NCI-H1092 (cell line): ENCODE measurements at regions not wholly inside any gene's neighbourhood (a gene's known extent, or its start where the extent isn't known, plus 50 kb on each side); places are given as distances from the start of the nearest gene placed in this dataset.
"Not testable (repeated sequence)": the region's sequence is repeated elsewhere in the genome, so short reads cannot be mapped to it uniquely, and the experiment has no call there.

Experiments
- DNase-seq: peaks from one replicate; lab custom pipeline; 2025; lab: John Stamatoyannopoulos, UW

GRCh38 chr3:75840160-75840559 lies 54.8 kb upstream of the ZNF717 start:
- not testable (repeated sequence) for DNase-seq

GRCh38 chr3:75850301-75851008 lies 65.1 kb upstream of the ZNF717 start:
- not testable (repeated sequence) for DNase-seq

DNA sequence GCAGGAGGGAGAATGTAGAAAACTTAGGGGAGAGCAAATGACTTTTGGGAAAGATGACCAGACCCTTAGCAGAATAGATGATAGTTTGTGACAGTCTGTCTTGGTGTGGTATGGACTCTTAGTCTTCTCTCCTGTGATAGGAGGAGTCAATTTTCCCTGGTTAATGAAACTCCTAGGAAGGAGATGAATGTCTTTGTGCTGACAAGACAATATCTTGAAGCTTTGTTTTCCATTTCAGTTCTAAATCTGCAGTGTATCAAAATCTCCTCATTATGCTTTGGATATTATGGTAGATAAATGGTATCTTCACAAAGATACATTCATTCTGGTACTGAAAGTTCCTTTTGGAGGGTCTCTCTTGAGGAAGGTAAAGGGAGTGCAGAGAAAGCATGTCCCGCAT lies 77.8 kb upstream of the ZNF717 start:
- DNase-seq, result no peak

- no peak for DNase-seq
Measured at GRCh38 chr3:75863878-75864277, 78.5 kb upstream of the ZNF717 start.

DNA sequence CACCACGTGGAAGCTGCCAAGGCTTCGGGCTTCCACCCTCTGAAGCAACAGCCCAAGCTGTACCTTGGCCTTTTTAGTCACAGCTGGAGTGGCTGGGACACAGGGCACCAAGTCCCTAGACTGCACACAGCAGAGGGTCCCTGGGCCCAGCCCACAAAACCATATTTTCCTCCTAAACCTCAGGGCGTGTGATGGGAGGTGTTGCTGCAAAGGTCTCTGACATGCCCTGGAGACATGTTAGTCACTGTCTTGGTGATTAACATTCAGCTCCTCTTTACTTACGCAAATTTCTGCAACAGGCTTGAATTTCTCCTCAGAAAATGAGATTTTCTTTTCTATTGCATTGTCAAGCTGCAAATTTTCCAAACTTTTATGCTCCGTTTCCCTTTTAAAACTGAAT lies 98.4 kb upstream of the ZNF717 start:
- DNase-seq, result not testable (repeated sequence)

GRCh38 chr3:75886971-75887526 lies 101.7 kb upstream of the ZNF717 start:
- no peak for DNase-seq

DNA sequence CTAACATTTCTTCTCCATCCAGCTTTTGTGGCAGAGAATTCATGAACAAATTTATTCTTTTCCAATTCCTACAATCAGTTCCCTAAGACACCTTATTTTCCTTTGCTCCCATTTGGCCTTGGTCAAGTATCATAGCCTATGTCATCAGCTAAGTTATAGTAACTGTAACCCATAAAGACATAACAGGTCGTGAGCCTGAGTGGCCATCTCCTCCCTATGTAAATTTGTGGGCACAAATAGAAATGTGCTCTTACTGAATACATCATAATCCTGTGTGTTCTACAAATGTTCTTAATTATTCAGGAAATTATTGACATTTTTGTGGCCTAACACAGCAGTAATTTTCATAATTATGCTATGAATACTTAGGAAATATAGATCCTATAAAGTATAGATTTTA lies 108.9 kb upstream of the ZNF717 start:
- DNase-seq, result no peak

- no peak for DNase-seq
Measured at GRCh38 chr3:75896265-75896664, 110.9 kb upstream of the ZNF717 start.

DNA sequence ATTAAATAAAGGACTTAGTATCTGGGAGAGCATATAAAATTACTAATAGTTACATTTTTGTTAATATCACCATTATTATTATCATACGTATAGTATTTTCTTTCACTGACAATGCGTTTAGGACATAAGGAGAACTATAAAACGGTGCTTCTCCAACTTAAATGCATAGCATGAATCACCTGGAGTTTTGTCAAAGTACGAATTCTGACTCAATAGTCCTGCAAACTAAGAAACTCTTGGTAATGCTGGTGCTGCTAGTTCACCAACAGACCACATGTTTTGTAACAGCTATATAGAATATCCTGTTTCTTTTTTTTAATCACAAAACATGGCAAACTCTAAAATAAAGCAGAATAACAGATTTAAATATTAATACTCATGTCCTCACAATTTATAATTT lies 116.1 kb upstream of the ZNF717 start:
- not testable (repeated sequence) for DNase-seq

DNA sequence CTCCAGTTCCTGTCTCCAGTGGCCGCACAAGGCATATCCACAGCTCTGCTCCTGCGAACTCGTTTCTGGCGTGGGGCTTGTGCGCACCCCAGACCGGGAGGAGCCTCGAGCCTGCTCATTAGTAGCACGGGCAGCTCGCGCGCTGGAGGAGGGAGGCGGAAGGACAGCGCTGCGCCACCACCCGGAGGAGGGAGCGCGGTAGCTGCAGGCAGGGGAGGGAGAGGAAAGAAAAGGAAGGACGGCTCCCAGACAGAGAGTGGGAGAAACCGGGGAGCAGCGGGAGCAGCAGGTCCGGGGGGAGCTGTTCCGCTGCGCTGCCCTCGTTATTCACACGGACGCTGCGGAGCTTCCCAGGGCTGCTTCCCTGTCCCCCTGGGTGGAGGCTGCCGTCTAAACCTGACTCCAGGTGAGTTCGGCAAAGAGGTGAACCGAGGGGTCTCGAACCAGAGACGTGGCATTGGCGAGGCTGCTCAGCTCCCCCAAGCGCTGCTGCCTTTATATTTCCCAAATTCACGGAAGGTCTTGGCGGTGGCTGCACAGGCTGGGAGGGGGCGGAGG lies 121.3 kb upstream of the ZNF717 start:
- DNase-seq, result peak; percentile 22

GRCh38 chr3:75913800-75914350 lies 128.5 kb upstream of the ZNF717 start:
- DNase-seq, result no peak

- DNase-seq, result not testable (repeated sequence)
Measured at GRCh38 chr3:75914741-75915140, 129.4 kb upstream of the ZNF717 start.

GRCh38 chr3:75938921-75939320 lies 153.6 kb upstream of the ZNF717 start:
- DNase-seq, result no peak

DNA sequence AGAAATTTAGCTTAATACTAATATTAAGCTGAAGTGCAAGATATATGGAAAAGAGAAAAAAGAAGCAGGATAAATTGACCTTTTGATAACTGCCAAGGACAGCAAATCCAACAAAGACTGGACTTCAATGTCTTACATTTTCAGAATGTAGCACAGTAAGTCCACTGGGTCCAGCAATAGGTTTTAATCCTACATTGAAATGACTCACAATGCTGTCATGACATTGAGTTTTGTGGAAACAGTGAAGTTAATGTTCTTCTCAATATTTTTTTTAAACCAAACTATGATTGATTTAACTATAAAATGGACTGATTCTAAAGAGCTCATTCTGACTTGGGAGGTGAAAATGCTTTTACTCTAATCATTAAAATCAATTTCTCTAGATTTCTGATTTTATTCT lies 166.6 kb upstream of the ZNF717 start:
- no peak for DNase-seq

GRCh38 chr3:75960031-75960430 lies 174.7 kb upstream of the ZNF717 start:
- not testable (repeated sequence) for DNase-seq

- not testable (repeated sequence) for DNase-seq
Measured at GRCh38 chr3:75962054-75962453, 176.7 kb upstream of the ZNF717 start.

- DNase-seq, result no peak
Measured at GRCh38 chr3:75967071-75967470, 181.7 kb upstream of the ZNF717 start.

GRCh38 chr3:75978686-75979085 lies 193.3 kb upstream of the ZNF717 start:
- no peak for DNase-seq

GRCh38 chr3:75981401-75981800 lies 196.1 kb upstream of the ZNF717 start:
- no peak for DNase-seq

DNA sequence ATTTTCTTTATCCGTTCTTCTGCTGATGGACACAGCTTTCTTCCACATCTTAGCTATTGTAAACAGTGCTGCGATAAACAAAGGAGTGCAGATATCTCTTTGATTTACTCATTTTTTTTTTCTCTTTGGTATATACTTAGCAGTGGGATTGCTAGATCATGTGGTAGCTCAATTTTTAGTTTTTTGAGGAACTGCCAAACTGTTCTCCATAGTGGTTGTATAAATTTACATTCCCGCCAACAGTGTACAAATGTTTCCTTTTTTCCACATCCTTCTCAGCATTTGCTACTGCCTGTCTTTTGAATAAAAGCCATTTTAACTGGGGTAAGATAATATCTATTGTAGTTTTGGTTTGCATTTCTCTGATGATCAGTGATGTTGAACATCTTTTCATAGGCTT lies 196.8 kb upstream of the ZNF717 start:
- DNase-seq, result no peak

GRCh38 chr3:75983111-75983510 lies 197.8 kb upstream of the ZNF717 start:
- DNase-seq, result no peak

GRCh38 chr3:75983609-75984290 lies 198.4 kb upstream of the ZNF717 start:
- DNase-seq, result no peak

- no peak for DNase-seq
Measured at GRCh38 chr3:75985432-75985831, 200.1 kb upstream of the ZNF717 start.
